IMR-90 (cell line): ENCODE measurements at regions not wholly inside any gene's neighbourhood (a gene's known extent, or its start where the extent isn't known, plus 50 kb on each side); places are given as distances from the start of the nearest gene placed in this dataset.

Experiments used
- ATAC-seq: fragments of 200-7000 bp; cut with Tn5 transposase; 2 replicates; pipeline ENCODE4 v1.9.1; 2020; ENCODE audit warnings: low read depth, mild to moderate bottlenecking, moderate library complexity
- BruUV-seq: library from RNA; stranded (reverse); fragments of 400-500 nt; replicated peaks from 2 replicates; lab custom pipeline; 2021; lab: Mats Ljungman, UMichigan
- CTCF ChIA-PET: fragments of 300-600 bp; formaldehyde crosslinking; extraction: SDS; loops from one replicate; lab custom pipeline; 2021; ENCODE audit warnings: antibody characterized with exemption; lab: Yijun Ruan, JAX
- POLR2A ChIA-PET: fragments of 300-600 bp; sonication (Branson Sonifier 250); formaldehyde crosslinking; loops from one replicate; lab custom pipeline; 2022; ENCODE audit warnings: antibody characterized with exemption; ENCODE audit not compliant: unreplicated experiment; lab: Charles Lee
- DNase-seq: peaks from one replicate; pipeline ENCODE4 v3.0.0; 2013
- H2AFZ ChIP-seq: replicated peaks from 2 replicates; pipeline ENCODE3; 2013; ENCODE audit warnings: low read length, mild to moderate bottlenecking; ENCODE audit not compliant: poor library complexity
- H2AK5ac ChIP-seq: 2 replicates; pipeline ENCODE4 v1.6.1; 2013; ENCODE audit warnings: low read depth, low read length, inconsistent platforms
- H2AK9ac ChIP-seq: replicated peaks from 2 replicates; pipeline ENCODE3; 2013; ENCODE audit warnings: mild to moderate bottlenecking, low read depth, low read length, moderate library complexity; ENCODE audit not compliant: poor library complexity
- H2BK120ac ChIP-seq: 2 replicates; pipeline ENCODE4 v1.6.1; 2013; ENCODE audit warnings: low read depth, low read length, inconsistent platforms
- H2BK15ac ChIP-seq: 3 replicates; pipeline ENCODE4 v1.6.1; 2013; ENCODE audit warnings: low read depth, low read length, inconsistent platforms
- H2BK20ac ChIP-seq: 2 replicates; pipeline ENCODE4 v1.6.1; 2013; ENCODE audit warnings: low read depth, mild to moderate bottlenecking, inconsistent platforms, low read length, moderate library complexity
- H2BK5ac ChIP-seq: 2 replicates; pipeline ENCODE4 v1.6.1; 2013; ENCODE audit warnings: mild to moderate bottlenecking, low read depth, low read length, inconsistent platforms; ENCODE audit not compliant: poor library complexity, severe bottlenecking
- H3K14ac ChIP-seq: replicated peaks from 2 replicates; pipeline ENCODE4 v1.6.1; 2013; ENCODE audit warnings: low read depth, low read length, inconsistent platforms
- H3K18ac ChIP-seq: 2 replicates; pipeline ENCODE4 v1.6.1; 2013; ENCODE audit warnings: low read depth, low read length, control low read depth
- H3K23ac ChIP-seq: 2 replicates; pipeline ENCODE4 v1.6.1; 2013; ENCODE audit warnings: low read depth, low read length, inconsistent platforms
- H3K27ac ChIP-seq: 2 replicates; pipeline ENCODE4 v1.5.1; 2013; ENCODE audit warnings: mild to moderate bottlenecking, control low read depth, low read length; ENCODE audit not compliant: insufficient read depth
- H3K27me3 ChIP-seq: 2 replicates; pipeline ENCODE4 v1.6.1; 2013; ENCODE audit warnings: low read length; ENCODE audit not compliant: control insufficient read depth, insufficient read depth
- H3K36me3 ChIP-seq: 2 replicates; pipeline ENCODE4 v1.6.1; 2013; ENCODE audit warnings: low read length, mixed read lengths; ENCODE audit not compliant: control insufficient read depth, insufficient read depth
- H3K4ac ChIP-seq: 2 replicates; pipeline ENCODE4 v1.6.1; 2013; ENCODE audit warnings: low read depth, low read length, inconsistent platforms
- H3K4me1 ChIP-seq: 2 replicates; pipeline ENCODE4 v1.6.1; 2013; ENCODE audit warnings: low read length, mixed read lengths; ENCODE audit not compliant: control insufficient read depth, insufficient read depth
- H3K4me2 ChIP-seq: 2 replicates; pipeline ENCODE4 v1.6.1; 2013; ENCODE audit warnings: low read depth, mild to moderate bottlenecking, control low read depth, low read length, moderate library complexity
- H3K4me3 ChIP-seq: 2 replicates; pipeline ENCODE4 v1.5.1; 2013; ENCODE audit warnings: low read depth, mild to moderate bottlenecking, control low read depth, low read length, moderate library complexity; ENCODE audit not compliant: insufficient read depth
- H3K56ac ChIP-seq: 2 replicates; pipeline ENCODE4 v1.6.1; 2013; ENCODE audit warnings: low read length, inconsistent platforms; ENCODE audit not compliant: insufficient read depth; ENCODE audit errors: extremely low read depth
- H3K79me1 ChIP-seq, 2 experiments: 2 replicates each; pipeline ENCODE4 v1.6.1; 2013; ENCODE audit warnings: low read length in 2 of 2, inconsistent platforms in 1 of 2, low read depth in 1 of 2
- H3K9ac ChIP-seq: 2 replicates; pipeline ENCODE4 v1.6.1; 2013; ENCODE audit warnings: low read depth, low read length, control low read depth
- H3K9me1 ChIP-seq: 2 replicates; pipeline ENCODE4 v1.6.1; 2013; ENCODE audit warnings: low read length, inconsistent platforms; ENCODE audit not compliant: insufficient read depth
- H3K9me3 ChIP-seq: 2 replicates; pipeline ENCODE4 v1.6.1; 2013; ENCODE audit warnings: low read length; ENCODE audit not compliant: control insufficient read depth, insufficient read depth
- H4K20me1 ChIP-seq: 2 replicates; pipeline ENCODE4 v1.6.1; 2013; ENCODE audit warnings: low read length, inconsistent platforms; ENCODE audit not compliant: insufficient read depth
- H4K5ac ChIP-seq: 2 replicates; pipeline ENCODE4 v1.6.1; 2013; ENCODE audit warnings: mild to moderate bottlenecking, low read depth, low read length, control low read depth
- H4K8ac ChIP-seq, 2 experiments: 2 replicates each; pipeline ENCODE4 v1.6.1; 2013; ENCODE audit warnings: low read depth in 2 of 2, low read length in 2 of 2, control low read depth in 1 of 2, inconsistent platforms in 1 of 2
- H4K91ac ChIP-seq: 2 replicates; pipeline ENCODE4 v1.6.1; 2013; ENCODE audit warnings: low read depth, low read length, inconsistent platforms; ENCODE audit not compliant: insufficient read depth
- BHLHE40 ChIP-seq: fragments of 150-350 bp; IDR thresholded peaks from 2 replicates; pipeline ENCODE4 v1.6.1; 2016; ENCODE audit warnings: mild to moderate bottlenecking, low read depth, low read length
- CEBPB ChIP-seq: IDR thresholded peaks from 2 replicates; pipeline ENCODE4 v1.6.1; 2012; ENCODE audit warnings: low read depth, low read length, improper control_type of control experiment
- CTCF ChIP-seq: conservative IDR thresholded peaks from 2 replicates; pipeline ENCODE4 v1.5.1; 2012; ENCODE audit warnings: mild to moderate bottlenecking, low read depth, low read length, improper control_type of control experiment
- FOS ChIP-seq: fragments of 150-350 bp; IDR thresholded peaks from 2 replicates; pipeline ENCODE4 v1.6.1; 2016; ENCODE audit warnings: low read depth, low read length
- MAFK ChIP-seq: IDR thresholded peaks from 2 replicates; pipeline ENCODE4 v1.6.1; 2012; ENCODE audit warnings: low read depth, low read length, improper control_type of control experiment
- MAZ ChIP-seq: IDR thresholded peaks from 2 replicates; pipeline ENCODE4 v1.6.1; 2012; ENCODE audit warnings: low read depth, mild to moderate bottlenecking, low read length, improper control_type of control experiment, moderate library complexity, borderline replicate concordance
- MXI1 ChIP-seq: IDR thresholded peaks from 2 replicates; pipeline ENCODE4 v1.6.1; 2012; ENCODE audit warnings: low read depth, mild to moderate bottlenecking, low read length, moderate library complexity, borderline replicate concordance
- NFE2L2 ChIP-seq: fragments of 150-350 bp; IDR thresholded peaks from 2 replicates; pipeline ENCODE4 v1.6.1; 2016; ENCODE audit warnings: low read depth, mild to moderate bottlenecking, low read length
- POLR2A ChIP-seq: IDR thresholded peaks from 2 replicates; pipeline ENCODE4 v1.6.1; 2012; ENCODE audit warnings: mild to moderate bottlenecking, low read depth, low read length
- RAD21 ChIP-seq: IDR thresholded peaks from 2 replicates; pipeline ENCODE4 v1.6.1; 2012; ENCODE audit warnings: low read length, improper control_type of control experiment
- RCOR1 ChIP-seq: IDR thresholded peaks from 2 replicates; pipeline ENCODE4 v1.6.1; 2012; ENCODE audit warnings: mild to moderate bottlenecking, low read length, improper control_type of control experiment; ENCODE audit not compliant: insufficient replicate concordance
- RFX5 ChIP-seq: IDR thresholded peaks from 2 replicates; pipeline ENCODE4 v1.8.0; 2012; ENCODE audit warnings: low read depth, mild to moderate bottlenecking, low read length, moderate library complexity
- WGBS, 2 experiments: methylation state at CpG; one replicate each; pipeline versions ENCODE4 v1.1.5 to v1.1.7; 2013; ENCODE audit warnings: missing lambda C conversion rate in 2 of 2; ENCODE audit not compliant: insufficient read length in 1 of 2; ENCODE audit errors: extremely low coverage in 2 of 2; 5-methylcytosine and 5-hydroxymethylcytosine counted together
- dilution Hi-C: fragments of 300-500 bp; cut with HindIII; formaldehyde crosslinking; loops from one replicate; pipeline ENCODE4 v1.14.3; 2018; ENCODE audit warnings: low sequenced_read_pairs; ENCODE audit not compliant: unreplicated experiment
- in situ Hi-C: fragments of 300-500 bp; cut with MboI; formaldehyde crosslinking; loops from 3 replicates; pipeline ENCODE4 v1.14.3; 2019; ENCODE audit warnings: low sequenced_read_pairs, inconsistent platforms, mixed read lengths
- intact Hi-C: fragments of 100-400 bp; cut with micrococcal nuclease; formaldehyde crosslinking; loops from 2 replicates; pipeline ENCODE4 v1.10.0; 2022
- TF ChIP-seq, protein P1 (sequence below): fragments of 150-350 bp; IDR thresholded peaks from 2 replicates; pipeline ENCODE4 v1.6.1; 2017; ENCODE audit warnings: mild to moderate bottlenecking, antibody characterized with exemption, low read length, low read depth
- TF ChIP-seq, protein P2 (sequence below): fragments of 150-350 bp; IDR thresholded peaks from 2 replicates; pipeline ENCODE4 v1.6.1; 2016; ENCODE audit warnings: low read depth, mild to moderate bottlenecking, low read length, moderate library complexity, borderline replicate concordance

DNA sequence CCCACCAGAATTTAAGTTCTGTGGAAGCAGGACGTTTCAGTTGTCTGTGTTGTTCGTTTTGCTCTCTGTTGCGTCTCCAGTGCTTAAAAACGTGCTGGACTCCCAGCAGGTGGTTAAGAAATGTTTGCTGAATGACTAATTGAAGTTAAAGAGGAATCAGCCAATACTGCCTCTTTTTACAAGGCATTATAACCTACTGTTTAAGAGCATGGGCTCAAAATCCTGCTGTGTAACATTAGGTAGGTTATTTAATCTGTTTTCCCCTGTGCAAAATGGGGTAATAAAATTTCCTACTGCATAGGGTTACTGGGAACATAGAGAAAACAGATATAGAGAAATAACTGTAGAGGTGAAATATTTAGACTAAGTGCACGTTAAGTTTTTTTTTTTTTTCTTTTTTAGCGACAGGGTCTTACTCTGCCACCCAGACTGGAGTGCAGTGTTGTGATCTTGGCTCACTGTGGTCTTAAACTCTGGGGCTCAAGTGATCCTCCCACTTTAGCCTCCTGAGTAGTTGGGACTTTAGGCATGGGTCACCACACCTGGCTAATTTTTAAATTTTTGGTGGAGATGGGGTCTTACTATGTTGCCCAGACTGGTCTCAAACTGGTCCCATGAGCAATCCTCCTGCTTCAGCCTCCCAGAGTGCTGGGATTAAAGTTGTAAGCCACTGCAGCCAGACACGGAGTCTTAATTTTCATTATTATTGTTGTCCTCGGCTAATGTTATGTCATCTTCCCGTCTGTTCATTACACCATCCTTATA is 139.4 kb upstream of the PRICKLE1 start:
- no peak overlapping the region for H3K27ac ChIP-seq
- in situ Hi-C loops = no loop called here
- H2BK20ac ChIP-seq = no peak overlapping the region
- WGBS, 2 experiments = no CpG with 5 or more reads among the region's 9 CpGs
- H2BK15ac ChIP-seq = no peak overlapping the region; the same call in 2 of the 3 replicates
- ChIA-PET CTCF (no interaction called here), POLR2A (no interaction called here)
- H3K27me3 ChIP-seq = no peaks in the 10 kb centered on the region
- H2AFZ ChIP-seq = no peak overlapping the region
- H3K4me2 ChIP-seq = no peak overlapping the region
- H3K4me3 ChIP-seq = no peak overlapping the region
- dilution Hi-C loops = no loop called here
- H4K91ac ChIP-seq = no peak overlapping the region
- H3K9me1 ChIP-seq = no peaks in the 10 kb centered on the region
- no peak for ATAC-seq
- no peaks in the 10 kb centered on the region for H4K20me1 ChIP-seq
- peaks cover 14% of the 10 kb centered on the region for H3K9me3 ChIP-seq
- H2BK5ac ChIP-seq = no peak overlapping the region
- no peak overlapping the region for H3K56ac ChIP-seq
- DNase-seq = no peak
- no peaks in the 10 kb centered on the region for H3K79me1 ChIP-seq
- no peak overlapping the region for H4K5ac ChIP-seq
- H4K8ac ChIP-seq = no peak overlapping the region
- BruUV-seq = no TSS peak
- TF ChIP-seq MAZ (no peak), FOS (no peak), CTCF (no peak), MAFK (no peak), RFX5 (no peak), CEBPB (no peak), NFE2L2 (no peak), POLR2A (no peak), RCOR1 (no peak), MXI1 (no peak), BHLHE40 (no peak), RAD21 (no peak)
- TF ChIP-seq, protein P1, sequence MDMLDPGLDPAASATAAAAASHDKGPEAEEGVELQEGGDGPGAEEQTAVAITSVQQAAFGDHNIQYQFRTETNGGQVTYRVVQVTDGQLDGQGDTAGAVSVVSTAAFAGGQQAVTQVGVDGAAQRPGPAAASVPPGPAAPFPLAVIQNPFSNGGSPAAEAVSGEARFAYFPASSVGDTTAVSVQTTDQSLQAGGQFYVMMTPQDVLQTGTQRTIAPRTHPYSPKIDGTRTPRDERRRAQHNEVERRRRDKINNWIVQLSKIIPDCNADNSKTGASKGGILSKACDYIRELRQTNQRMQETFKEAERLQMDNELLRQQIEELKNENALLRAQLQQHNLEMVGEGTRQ = no peak
- TF ChIP-seq, protein P2, sequence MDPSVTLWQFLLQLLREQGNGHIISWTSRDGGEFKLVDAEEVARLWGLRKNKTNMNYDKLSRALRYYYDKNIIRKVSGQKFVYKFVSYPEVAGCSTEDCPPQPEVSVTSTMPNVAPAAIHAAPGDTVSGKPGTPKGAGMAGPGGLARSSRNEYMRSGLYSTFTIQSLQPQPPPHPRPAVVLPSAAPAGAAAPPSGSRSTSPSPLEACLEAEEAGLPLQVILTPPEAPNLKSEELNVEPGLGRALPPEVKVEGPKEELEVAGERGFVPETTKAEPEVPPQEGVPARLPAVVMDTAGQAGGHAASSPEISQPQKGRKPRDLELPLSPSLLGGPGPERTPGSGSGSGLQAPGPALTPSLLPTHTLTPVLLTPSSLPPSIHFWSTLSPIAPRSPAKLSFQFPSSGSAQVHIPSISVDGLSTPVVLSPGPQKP = no peak
- peaks cover 5% of the 10 kb centered on the region; the same call in 1 of the 2 replicates for H3K4me1 ChIP-seq
- no peaks in the 10 kb centered on the region for H3K36me3 ChIP-seq
- H3K23ac ChIP-seq = no peak overlapping the region
- H2AK5ac ChIP-seq = no peak overlapping the region
- no peak overlapping the region for H3K9ac ChIP-seq
- intact Hi-C loops = no loop called here
- H3K4ac ChIP-seq = no peak overlapping the region
- H2AK9ac ChIP-seq = no peak overlapping the region
- H3K14ac ChIP-seq = no peak overlapping the region
- H2BK120ac ChIP-seq = no peak overlapping the region
- H3K18ac ChIP-seq = no peak overlapping the region
